HTR-8/SVneo (cell line): ENCODE measurements at regions not wholly inside any gene's neighbourhood (a gene's known extent, or its start where the extent isn't known, plus 50 kb on each side); places are given as distances from the start of the nearest gene placed in this dataset.

ENCODE experiments used
- DNase-seq: peaks from one replicate; pipeline ENCODE4 v3.0.0; 2011; ENCODE audit warnings: low spot score, mixed read lengths; ENCODE audit not compliant: insufficient read length
- FAIRE-seq: peaks from 2 replicates; lab custom pipeline; 2011; peaks lifted over from hg19 to GRCh38; lab: Jason Lieb, UNC

- DNase-seq (no peak), FAIRE-seq (no peak)
These were observed 61.2 kb upstream of the HMX1 start for GRCh38 chr4:8932884-8933283.

- no peak for FAIRE-seq
- no peak for DNase-seq
These were observed 56.4 kb upstream of the HMX1 start for GRCh38 chr4:8928074-8928473.

GRCh38 chr4:8922481-8922880 lies 50.8 kb upstream of the HMX1 start:
- no peak for FAIRE-seq

GRCh38 chr4:8921465-8921864 lies 49.8 kb upstream of the HMX1 start:
- FAIRE-seq (no peak), DNase-seq (no peak)

More at GRCh38 chr4:8922481-8922880, 50.8 kb upstream of the HMX1 start:
- DNase-seq = no peak
